OCI-LY7 (cell line): ENCODE measurements at regions not wholly inside any gene's neighbourhood (a gene's known extent, or its start where the extent isn't known, plus 50 kb on each side); places are given as distances from the start of the nearest gene placed in this dataset.

Experiments used
- BruUV-seq: library from RNA; stranded (reverse); fragments of 400-500 nt; replicated peaks from 2 replicates; lab custom pipeline; 2021; lab: Mats Ljungman, UMichigan
- CTCF ChIA-PET: fragments of 300-600 bp; sonication (Branson Sonifier 250); formaldehyde crosslinking; loops from one replicate; lab custom pipeline; 2022; ENCODE audit warnings: antibody characterized with exemption; ENCODE audit not compliant: unreplicated experiment; lab: Charles Lee
- POLR2A ChIA-PET: fragments of 300-600 bp; sonication (Branson Sonifier 250); formaldehyde crosslinking; loops from one replicate; lab custom pipeline; 2022; ENCODE audit warnings: antibody characterized with exemption; lab: Charles Lee
- DNase-seq: peaks from one replicate; pipeline ENCODE4 v3.0.0-alpha.2; 2015; ENCODE audit warnings: low spot score
- H2AFZ ChIP-seq: fragments of 200-600 bp; sonication (generic), shearing (Covaris generic); 2 replicates; pipeline ENCODE4 v1.6.1; 2014; ENCODE audit warnings: mild to moderate bottlenecking, antibody characterized with exemption, low read length, moderate library complexity
- H3K27ac ChIP-seq: fragments of 200-600 bp; sonication (generic); 2 replicates; pipeline ENCODE4 v1.5.1; 2014; ENCODE audit warnings: mixed run types, low read depth, mild to moderate bottlenecking, moderate library complexity, low read length, inconsistent platforms; ENCODE audit not compliant: poor library complexity, severe bottlenecking
- H3K36me3 ChIP-seq: fragments of 200-600 bp; sonication (generic); 2 replicates; pipeline ENCODE4 v1.6.1; 2014; ENCODE audit warnings: mild to moderate bottlenecking, antibody characterized with exemption, low read length, moderate library complexity, mixed read lengths; ENCODE audit not compliant: insufficient read depth
- H3K4me1 ChIP-seq: fragments of 200-600 bp; sonication (generic); 2 replicates; pipeline ENCODE4 v1.5.1; 2014; ENCODE audit warnings: mild to moderate bottlenecking, low read length; ENCODE audit not compliant: insufficient read depth, poor library complexity, severe bottlenecking
- H3K4me2 ChIP-seq: fragments of 200-600 bp; sonication (generic); 2 replicates; pipeline ENCODE4 v1.6.1; 2014; ENCODE audit warnings: mild to moderate bottlenecking, low read length
- H3K4me3 ChIP-seq: fragments of 200-600 bp; sonication (generic); 2 replicates; pipeline ENCODE4 v1.5.1; 2014; ENCODE audit warnings: mild to moderate bottlenecking, low read depth, low read length; ENCODE audit not compliant: poor library complexity, severe bottlenecking
- H3K79me2 ChIP-seq: fragments of 200-600 bp; sonication (generic); 2 replicates; pipeline ENCODE4 v1.6.1; 2016; ENCODE audit warnings: low read depth, mild to moderate bottlenecking, low read length, moderate library complexity, mixed read lengths; ENCODE audit not compliant: insufficient read depth
- H3K9me2 ChIP-seq: fragments of 200-600 bp; sonication (generic); 2 replicates; pipeline ENCODE4 v1.6.1; 2016; ENCODE audit warnings: mild to moderate bottlenecking, low read length, mixed read lengths; ENCODE audit not compliant: insufficient read depth
- H3K9me3 ChIP-seq: fragments of 200-600 bp; sonication (generic); 2 replicates; pipeline ENCODE4 v1.6.1; 2014; ENCODE audit warnings: mild to moderate bottlenecking, mixed run types, low read length, mixed read lengths
- H4K20me1 ChIP-seq: fragments of 200-600 bp; sonication (generic); 2 replicates; pipeline ENCODE4 v1.6.1; 2014; ENCODE audit warnings: mild to moderate bottlenecking, antibody characterized with exemption, low read length, moderate library complexity, mixed read lengths; ENCODE audit not compliant: insufficient read depth
- CTCF ChIP-seq: fragments of 200-600 bp; sonication (generic); conservative IDR thresholded peaks from 2 replicates; pipeline ENCODE4 v1.5.1; 2014; ENCODE audit warnings: mild to moderate bottlenecking, antibody characterized with exemption, low read length, moderate library complexity, mixed read lengths
- EZH2phosphoT487 ChIP-seq: fragments of 200-600 bp; sonication (generic); IDR thresholded peaks from 2 replicates; pipeline ENCODE4 v1.6.1; 2018; ENCODE audit warnings: low read depth, borderline replicate concordance, mild to moderate bottlenecking, mixed run types, antibody characterized with exemption, low read length, moderate library complexity, mixed read lengths
- intact Hi-C: fragments of 100-400 bp; cut with micrococcal nuclease; formaldehyde crosslinking; loops from one replicate; pipeline ENCODE4 v1.10.0; 2022; ENCODE audit not compliant: unreplicated experiment

DNA sequence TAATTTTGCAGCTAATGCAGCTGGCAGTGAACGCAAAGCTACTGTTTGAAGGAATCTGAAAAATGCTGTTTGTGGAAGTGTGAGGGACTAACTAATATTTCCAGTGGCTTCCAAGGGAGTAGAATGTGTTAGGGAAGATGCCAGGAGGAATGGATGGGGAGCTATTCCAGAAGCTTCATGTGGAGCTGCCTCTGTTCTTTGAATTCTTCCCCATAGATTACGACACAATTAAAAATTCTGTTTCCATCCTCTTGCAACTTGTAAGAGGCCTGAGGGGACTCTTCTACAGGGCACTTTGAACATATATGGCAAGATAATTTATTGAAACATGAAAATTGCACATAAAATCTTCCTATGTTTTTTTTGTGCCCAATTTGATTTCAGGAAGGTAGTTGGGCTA is 74.3 kb upstream of the CTXND1 start:
- no peaks in the 10 kb centered on the region for H3K9me2 ChIP-seq
- intact Hi-C loops, result no loop called here
- no peak overlapping the region for H3K4me2 ChIP-seq
- no peaks in the 10 kb centered on the region for H3K79me2 ChIP-seq
- no peaks in the 10 kb centered on the region for H4K20me1 ChIP-seq
- no peak overlapping the region for H3K27ac ChIP-seq
- no peaks in the 10 kb centered on the region for H3K9me3 ChIP-seq
- no TSS peak for BruUV-seq
- no peaks in the 10 kb centered on the region for H3K36me3 ChIP-seq
- ChIA-PET POLR2A (no interaction called here), CTCF (no interaction called here)
- no peaks in the 10 kb centered on the region for H3K4me1 ChIP-seq
- H2AFZ ChIP-seq, result no peak overlapping the region
- no peak overlapping the region for H3K4me3 ChIP-seq
- DNase-seq, result no peak
- TF ChIP-seq EZH2phosphoT487 (no peak), CTCF (no peak)

- Histone ChIP-seq H3K4me1 (no peaks in the 10 kb centered on the region), H3K79me2 (no peaks in the 10 kb centered on the region), H3K27ac (no peak overlapping the region), H3K4me3 (no peak overlapping the region), H3K36me3 (no peaks in the 10 kb centered on the region), H3K9me2 (no peaks in the 10 kb centered on the region), H3K9me3 (no peaks in the 10 kb centered on the region), H4K20me1 (no peaks in the 10 kb centered on the region), H3K4me2 (no peak overlapping the region), H2AFZ (no peak overlapping the region)
- CTCF ChIA-PET, result no interaction called here
- TF ChIP-seq EZH2phosphoT487, result no peak
- no peak for TF ChIP-seq CTCF
- BruUV-seq, result no TSS peak
- intact Hi-C loops, result no loop called here
- no peak for DNase-seq
- POLR2A ChIA-PET, result no interaction called here
Measured at GRCh38 chr15:80328496-80328895, 75.7 kb upstream of the ARNT2 start.

GRCh38 chr15:80331886-80332406 is 72.2 kb upstream of the ARNT2 start:
- no peak for DNase-seq
- no TSS peak for BruUV-seq

More at GRCh38 chr15:80331886-80332406, 72.2 kb upstream of the ARNT2 start:
- no peaks in the 10 kb centered on the region for H4K20me1 ChIP-seq
- intact Hi-C loops, result no loop called here
- no peaks in the 10 kb centered on the region for H3K4me1 ChIP-seq
- no peaks in the 10 kb centered on the region for H3K79me2 ChIP-seq
- no peak overlapping the region for H3K4me3 ChIP-seq
- TF ChIP-seq EZH2phosphoT487 (no peak), CTCF (no peak)
- H2AFZ ChIP-seq, result no peak overlapping the region
- H3K27ac ChIP-seq, result no peak overlapping the region
- no peak overlapping the region for H3K4me2 ChIP-seq
- POLR2A ChIA-PET, result no interaction called here
- H3K9me3 ChIP-seq, result no peaks in the 10 kb centered on the region
- no peaks in the 10 kb centered on the region for H3K36me3 ChIP-seq
- H3K9me2 ChIP-seq, result no peaks in the 10 kb centered on the region
- CTCF ChIA-PET, result no interaction called here
